ENCODE measurements at regions not wholly inside any gene's neighbourhood (a gene's known extent, or its start where the extent isn't known, plus 50 kb on each side); places are given as distances from the start of the nearest gene placed in this dataset.

- TF ChIP-seq CTCF (IDR thresholded peaks at IDR 0.05; ENCODE audit: insufficient read depth, low read depth, low read length), result no peak
- TF ChIP-seq EZH2 (IDR thresholded peaks at IDR 0.05; ENCODE audit: insufficient read depth, low read length), result no peak
Measured at GRCh38 chr1:30615816-30616590, 107.4 kb downstream of the MATN1 start.
